Hepatocyte (in vitro differentiated cells): ENCODE measurements at regions not wholly inside any gene's neighbourhood (a gene's known extent, or its start where the extent isn't known, plus 50 kb on each side); places are given as distances from the start of the nearest gene placed in this dataset.

Experiments used
- DNase-seq: peaks from one replicate; pipeline ENCODE4 v3.0.0-alpha.2; 2016; ENCODE audit warnings: low spot score
- H2AFZ ChIP-seq: fragments of 200-600 bp; sonication (generic); 2 replicates; pipeline ENCODE4 v1.6.0; 2016; ENCODE audit warnings: antibody characterized with exemption, mild to moderate bottlenecking
- H3K27ac ChIP-seq: fragments of 200-600 bp; sonication (generic); 2 replicates; pipeline ENCODE4 v1.5.1; 2016; ENCODE audit warnings: mild to moderate bottlenecking
- H3K27me3 ChIP-seq: fragments of 200-600 bp; sonication (generic); 2 replicates; pipeline ENCODE4 v1.6.1; 2016
- H3K36me3 ChIP-seq: fragments of 200-600 bp; sonication (generic); replicated peaks from 2 replicates; pipeline ENCODE4 v1.5.1; 2016; ENCODE audit warnings: low read depth; ENCODE audit not compliant: insufficient read depth
- H3K4me1 ChIP-seq: fragments of 200-600 bp; sonication (generic); 2 replicates; pipeline ENCODE4 v1.5.1; 2016; ENCODE audit warnings: mild to moderate bottlenecking, moderate library complexity; ENCODE audit not compliant: insufficient read depth
- H3K4me2 ChIP-seq: fragments of 200-600 bp; sonication (generic); 2 replicates; pipeline ENCODE4 v1.6.0; 2016
- H3K4me3 ChIP-seq: fragments of 200-600 bp; sonication (generic); 2 replicates; pipeline ENCODE4 v1.5.1; 2016; ENCODE audit warnings: mild to moderate bottlenecking
- H3K79me2 ChIP-seq: fragments of 200-600 bp; sonication (generic); 2 replicates; pipeline ENCODE4 v1.6.0; 2017; ENCODE audit warnings: mild to moderate bottlenecking
- H3K9me2 ChIP-seq: fragments of 200-600 bp; sonication (generic); replicated peaks from 2 replicates; pipeline ENCODE4 v1.6.0; 2017; ENCODE audit warnings: mild to moderate bottlenecking; ENCODE audit not compliant: insufficient read depth
- H3K9me3 ChIP-seq: fragments of 200-600 bp; sonication (generic); 2 replicates; pipeline ENCODE4 v1.5.1; 2016; ENCODE audit warnings: low read depth, mild to moderate bottlenecking
- H4K20me1 ChIP-seq: fragments of 200-600 bp; sonication (generic); 2 replicates; pipeline ENCODE4 v1.6.0; 2016; ENCODE audit warnings: mild to moderate bottlenecking; ENCODE audit not compliant: insufficient read depth, poor library complexity, severe bottlenecking
- EZH2 ChIP-seq: fragments of 200-600 bp; sonication (generic); IDR thresholded peaks from 2 replicates; pipeline ENCODE4 v1.6.1; 2016; ENCODE audit warnings: antibody characterized with exemption, mild to moderate bottlenecking, borderline replicate concordance
- EZH2phosphoT487 ChIP-seq: fragments of 200-600 bp; sonication (generic); IDR thresholded peaks from one replicate; pipeline ENCODE4 v1.6.1; 2018; ENCODE audit warnings: antibody characterized with exemption, mild to moderate bottlenecking, low read depth, moderate library complexity; ENCODE audit not compliant: unreplicated experiment, severe bottlenecking
- WGBS: methylation state at CpG from one replicate; pipeline ENCODE4 v1.1.6; 2016; ENCODE audit warnings: low lambda C conversion rate; ENCODE audit errors: missing lambda C conversion rate; 5-methylcytosine and 5-hydroxymethylcytosine counted together
- TF ChIP-seq, protein P1 (sequence below): fragments of 200-600 bp; sonication (generic); IDR thresholded peaks from 2 replicates; pipeline ENCODE4 v1.5.1; 2016; ENCODE audit warnings: antibody characterized with exemption, mild to moderate bottlenecking; ENCODE audit not compliant: poor library complexity

DNA sequence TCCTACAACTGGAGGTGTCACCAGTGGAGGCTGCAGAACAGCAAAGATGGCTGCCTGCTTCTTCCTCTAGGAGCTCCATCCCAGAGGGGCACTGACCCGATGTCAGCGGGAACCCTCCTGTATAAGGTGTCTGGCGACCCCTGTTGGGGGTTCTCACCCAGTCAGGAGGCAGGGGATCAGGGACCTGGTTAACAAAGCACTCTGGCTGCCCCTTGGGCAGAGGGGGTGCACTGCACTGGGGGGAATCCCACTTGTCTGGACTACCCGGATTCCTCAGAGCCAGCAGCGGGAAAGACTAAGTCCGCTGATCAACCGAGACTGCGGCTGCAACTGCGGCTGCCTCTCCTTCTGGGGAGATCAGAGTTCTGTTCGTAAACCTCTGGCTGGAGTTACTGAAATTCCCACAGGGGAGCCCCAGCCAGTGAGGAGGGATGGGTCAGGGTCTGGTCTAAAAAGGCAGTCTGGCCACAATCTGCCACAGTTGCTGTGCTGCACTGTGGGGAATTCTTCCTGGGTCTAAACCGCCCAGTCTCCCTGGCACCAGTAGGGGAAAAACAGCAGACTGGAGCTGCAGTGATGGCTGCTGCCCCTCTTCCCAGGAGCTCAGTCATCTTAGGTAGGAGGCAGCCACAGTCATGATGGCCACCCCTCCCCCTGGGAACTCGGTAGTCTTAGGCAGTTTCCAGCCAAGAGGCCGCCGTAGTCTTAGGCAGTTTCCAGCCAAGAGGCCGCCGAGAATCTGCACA, 213.4 kb downstream of the CYB561 start:
- no peaks in the 10 kb centered on the region for H3K36me3 ChIP-seq
- H3K4me2 ChIP-seq: no peak overlapping the region
- H4K20me1 ChIP-seq: no peaks in the 10 kb centered on the region
- peaks cover 13% of the 10 kb centered on the region for H3K79me2 ChIP-seq
- no peaks in the 10 kb centered on the region for H3K4me1 ChIP-seq
- H3K4me3 ChIP-seq: no peak overlapping the region
- H2AFZ ChIP-seq: no peak overlapping the region
- no peaks in the 10 kb centered on the region for H3K9me2 ChIP-seq
- TF ChIP-seq, protein P1, sequence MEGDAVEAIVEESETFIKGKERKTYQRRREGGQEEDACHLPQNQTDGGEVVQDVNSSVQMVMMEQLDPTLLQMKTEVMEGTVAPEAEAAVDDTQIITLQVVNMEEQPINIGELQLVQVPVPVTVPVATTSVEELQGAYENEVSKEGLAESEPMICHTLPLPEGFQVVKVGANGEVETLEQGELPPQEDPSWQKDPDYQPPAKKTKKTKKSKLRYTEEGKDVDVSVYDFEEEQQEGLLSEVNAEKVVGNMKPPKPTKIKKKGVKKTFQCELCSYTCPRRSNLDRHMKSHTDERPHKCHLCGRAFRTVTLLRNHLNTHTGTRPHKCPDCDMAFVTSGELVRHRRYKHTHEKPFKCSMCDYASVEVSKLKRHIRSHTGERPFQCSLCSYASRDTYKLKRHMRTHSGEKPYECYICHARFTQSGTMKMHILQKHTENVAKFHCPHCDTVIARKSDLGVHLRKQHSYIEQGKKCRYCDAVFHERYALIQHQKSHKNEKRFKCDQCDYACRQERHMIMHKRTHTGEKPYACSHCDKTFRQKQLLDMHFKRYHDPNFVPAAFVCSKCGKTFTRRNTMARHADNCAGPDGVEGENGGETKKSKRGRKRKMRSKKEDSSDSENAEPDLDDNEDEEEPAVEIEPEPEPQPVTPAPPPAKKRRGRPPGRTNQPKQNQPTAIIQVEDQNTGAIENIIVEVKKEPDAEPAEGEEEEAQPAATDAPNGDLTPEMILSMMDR: no peak
- TF ChIP-seq EZH2phosphoT487 (no peak), EZH2 (no peak)
- WGBS: 99% methylated on average over 16 of the region's 16 CpGs
- H3K27ac ChIP-seq: no peak overlapping the region
- no peaks in the 10 kb centered on the region for H3K9me3 ChIP-seq
- DNase-seq: no peak
- no peaks in the 10 kb centered on the region for H3K27me3 ChIP-seq

DNA sequence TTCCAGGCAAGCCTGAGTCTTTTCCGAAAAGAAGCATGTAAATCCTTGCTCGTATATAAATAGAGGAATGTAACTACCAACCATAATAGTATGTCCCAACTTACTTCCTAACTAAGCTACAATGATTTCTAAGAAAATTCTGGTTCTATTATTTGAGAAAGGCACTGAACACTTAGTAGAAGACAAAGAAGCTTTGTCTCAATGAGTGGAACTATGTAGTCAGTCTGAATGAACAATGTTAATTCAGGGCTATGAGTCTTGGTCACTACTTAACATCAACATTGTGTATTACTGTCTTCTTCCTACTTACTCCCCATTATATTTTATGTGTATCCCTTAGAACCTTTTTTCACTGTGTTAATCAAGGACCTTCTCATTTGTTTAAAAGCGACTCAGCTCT, 206.0 kb downstream of the CYB561 start:
- H3K9me3 ChIP-seq: no peaks in the 10 kb centered on the region
- H3K4me2 ChIP-seq: no peak overlapping the region
- WGBS: 94% methylated on average over 3 of the region's 3 CpGs
- no peak for DNase-seq
- TF ChIP-seq, protein P1: no peak
- no peak overlapping the region for H3K4me3 ChIP-seq
- H4K20me1 ChIP-seq: no peaks in the 10 kb centered on the region
- no peaks in the 10 kb centered on the region for H3K79me2 ChIP-seq
- H3K27ac ChIP-seq: no peak overlapping the region
- H3K9me2 ChIP-seq: no peaks in the 10 kb centered on the region
- no peaks in the 10 kb centered on the region for H3K27me3 ChIP-seq
- H3K4me1 ChIP-seq: no peaks in the 10 kb centered on the region
- no peaks in the 10 kb centered on the region for H3K36me3 ChIP-seq
- no peak overlapping the region for H2AFZ ChIP-seq

DNA sequence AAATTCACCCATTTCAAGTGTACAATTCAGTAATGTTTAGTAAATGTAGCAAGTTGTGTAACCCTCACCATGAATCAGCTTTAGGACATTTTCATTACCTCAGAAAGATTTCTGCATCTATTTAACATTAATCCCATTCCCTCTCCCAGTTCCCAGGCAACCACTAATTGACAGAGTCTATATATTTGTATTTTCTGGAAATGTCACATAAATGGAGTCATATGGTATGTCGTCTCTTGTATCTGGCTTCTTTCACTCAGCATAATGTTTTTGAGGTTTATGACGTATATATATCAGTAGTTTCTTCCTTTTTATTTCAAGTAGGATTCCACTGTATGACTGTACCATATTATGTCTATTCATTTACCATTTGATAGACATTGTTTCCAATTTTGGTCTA, 199.8 kb downstream of the CYB561 start:
- no peaks in the 10 kb centered on the region for H3K79me2 ChIP-seq
- no peak overlapping the region for H2AFZ ChIP-seq
- no peak for DNase-seq
- H3K9me3 ChIP-seq: no peaks in the 10 kb centered on the region
- H3K9me2 ChIP-seq: no peaks in the 10 kb centered on the region
- H3K4me3 ChIP-seq: no peak overlapping the region
- H3K4me1 ChIP-seq: no peaks in the 10 kb centered on the region
- H4K20me1 ChIP-seq: no peaks in the 10 kb centered on the region
- H3K4me2 ChIP-seq: no peak overlapping the region
- no peaks in the 10 kb centered on the region for H3K36me3 ChIP-seq
- no peaks in the 10 kb centered on the region for H3K27me3 ChIP-seq
- 59% methylated on average over 2 of the region's 2 CpGs for WGBS
- TF ChIP-seq EZH2 (no peak), EZH2phosphoT487 (no peak)
- TF ChIP-seq, protein P1: no peak
- no peak overlapping the region for H3K27ac ChIP-seq
